MCF 10A (cell line): ENCODE measurements at regions not wholly inside any gene's neighbourhood (a gene's known extent, or its start where the extent isn't known, plus 50 kb on each side); places are given as distances from the start of the nearest gene placed in this dataset.

Experiments used
- BruUV-seq: library from RNA; stranded (reverse); fragments of 400-500 nt; replicated peaks from 2 replicates; lab custom pipeline; 2021; lab: Mats Ljungman, UMichigan
- CTCF ChIA-PET: fragments of 300-600 bp; sonication (Branson Sonifier 250); formaldehyde crosslinking; extraction: SDS; loops from one replicate; lab custom pipeline; 2021; ENCODE audit warnings: antibody characterized with exemption, inconsistent platforms; lab: Yijun Ruan, JAX
- POLR2A ChIA-PET: fragments of 300-600, 350-650 bp; sonication (Branson Sonifier 250); formaldehyde crosslinking; extraction: SDS; loops from one replicate; lab custom pipeline; 2020; ENCODE audit warnings: antibody characterized with exemption, inconsistent platforms; lab: Yijun Ruan, JAX
- DNase-seq: peaks from one replicate; pipeline ENCODE4 v3.0.0-alpha.2; 2018; ENCODE audit not compliant: unreplicated experiment
- H3K27ac Mint-ChIP-seq: one replicate; pipeline ENCODE4 v1.8.0; 2022; ENCODE audit warnings: mild to moderate bottlenecking, low read depth, mixed read lengths; ENCODE audit not compliant: unreplicated experiment
- H3K27me3 Mint-ChIP-seq: one replicate; pipeline ENCODE4 v1.8.0; 2022; ENCODE audit warnings: mixed read lengths; ENCODE audit not compliant: insufficient read depth, unreplicated experiment
- H3K36me3 Mint-ChIP-seq: one replicate; pipeline ENCODE4 v1.8.0; 2022; ENCODE audit warnings: mild to moderate bottlenecking, moderate library complexity, mixed read lengths; ENCODE audit not compliant: insufficient read depth, unreplicated experiment
- H3K4me1 Mint-ChIP-seq: one replicate; pipeline ENCODE4 v1.8.0; 2022; ENCODE audit warnings: mixed read lengths; ENCODE audit not compliant: insufficient read depth, unreplicated experiment
- H3K4me3 Mint-ChIP-seq: one replicate; pipeline ENCODE4 v1.8.0; 2022; ENCODE audit warnings: mild to moderate bottlenecking, moderate library complexity, mixed read lengths; ENCODE audit not compliant: unreplicated experiment
- H3K9me3 Mint-ChIP-seq: one replicate; pipeline ENCODE4 v1.8.0; 2022; ENCODE audit warnings: mixed read lengths; ENCODE audit not compliant: unreplicated experiment
- CTCF ChIP-seq: fragments of 200-600 bp; IDR thresholded peaks from one replicate; pipeline ENCODE4 v1.8.0; 2022; ENCODE audit warnings: antibody characterized with exemption, mild to moderate bottlenecking; ENCODE audit not compliant: unreplicated experiment
- intact Hi-C: fragments of 100-400 bp; cut with micrococcal nuclease; formaldehyde crosslinking; loops from 2 replicates; pipeline ENCODE4 v1.14.1; 2022

GRCh38 chr7:69002416-69002815 lies 595.9 kb upstream of the AUTS2 start:
- intact Hi-C loops, result no loop called here
- ChIA-PET POLR2A (no interaction called here), CTCF (no interaction called here)
- no peaks in the 10 kb centered on the region for H3K27me3 Mint-ChIP-seq
- no peaks in the 10 kb centered on the region for H3K4me1 Mint-ChIP-seq
- TF ChIP-seq CTCF, result no peak
- H3K4me3 Mint-ChIP-seq, result no peak overlapping the region
- no TSS peak for BruUV-seq
- H3K36me3 Mint-ChIP-seq, result no peaks in the 10 kb centered on the region
- H3K9me3 Mint-ChIP-seq, result peaks cover 55% of the 10 kb centered on the region
- DNase-seq, result no peak
- H3K27ac Mint-ChIP-seq, result no peak overlapping the region

- H3K4me1 Mint-ChIP-seq, result no peaks in the 10 kb centered on the region
These were observed 586.1 kb upstream of the AUTS2 start for GRCh38 chr7:69012149-69012548.

GRCh38 chr7:69017208-69017607 lies 581.1 kb upstream of the AUTS2 start:
- Mint-ChIP-seq H3K27me3 (no peaks in the 10 kb centered on the region), H3K9me3 (peaks cover 42% of the 10 kb centered on the region), H3K36me3 (no peaks in the 10 kb centered on the region), H3K4me3 (no peak overlapping the region), H3K4me1 (no peaks in the 10 kb centered on the region), H3K27ac (no peak overlapping the region)
- ChIA-PET POLR2A (no interaction called here), CTCF (no interaction called here)
- no TSS peak for BruUV-seq
- intact Hi-C loops, result no loop called here
- DNase-seq, result no peak
- no peak for TF ChIP-seq CTCF

More at GRCh38 chr7:69012149-69012548, 586.1 kb upstream of the AUTS2 start:
- Mint-ChIP-seq H3K9me3 (peaks cover 30% of the 10 kb centered on the region), H3K4me3 (no peak overlapping the region), H3K27me3 (no peaks in the 10 kb centered on the region), H3K36me3 (no peaks in the 10 kb centered on the region), H3K27ac (no peak overlapping the region)
- intact Hi-C loops, result no loop called here
- no peak for DNase-seq
- CTCF ChIA-PET, result no interaction called here
- TF ChIP-seq CTCF, result no peak
- POLR2A ChIA-PET, result no interaction called here
- BruUV-seq, result no TSS peak

GRCh38 chr7:69018200-69018599 lies 580.1 kb upstream of the AUTS2 start:
- peaks cover 42% of the 10 kb centered on the region for H3K9me3 Mint-ChIP-seq

More at GRCh38 chr7:69018200-69018599, 580.1 kb upstream of the AUTS2 start:
- Mint-ChIP-seq H3K27ac (no peak overlapping the region), H3K4me1 (no peaks in the 10 kb centered on the region), H3K27me3 (no peaks in the 10 kb centered on the region), H3K36me3 (no peaks in the 10 kb centered on the region), H3K4me3 (no peak overlapping the region)
- TF ChIP-seq CTCF, result no peak
- no peak for DNase-seq
- no TSS peak for BruUV-seq
- ChIA-PET POLR2A (no interaction called here), CTCF (no interaction called here)
- intact Hi-C loops, result no loop called here
